ENCODE measurements at regions not wholly inside any gene's neighbourhood (a gene's known extent, or its start where the extent isn't known, plus 50 kb on each side); places are given as distances from the start of the nearest gene placed in this dataset.
"Not testable (repeated sequence)": the region's sequence is repeated elsewhere in the genome, so short reads cannot be mapped to it uniquely, and the experiment has no call there.

DNA sequence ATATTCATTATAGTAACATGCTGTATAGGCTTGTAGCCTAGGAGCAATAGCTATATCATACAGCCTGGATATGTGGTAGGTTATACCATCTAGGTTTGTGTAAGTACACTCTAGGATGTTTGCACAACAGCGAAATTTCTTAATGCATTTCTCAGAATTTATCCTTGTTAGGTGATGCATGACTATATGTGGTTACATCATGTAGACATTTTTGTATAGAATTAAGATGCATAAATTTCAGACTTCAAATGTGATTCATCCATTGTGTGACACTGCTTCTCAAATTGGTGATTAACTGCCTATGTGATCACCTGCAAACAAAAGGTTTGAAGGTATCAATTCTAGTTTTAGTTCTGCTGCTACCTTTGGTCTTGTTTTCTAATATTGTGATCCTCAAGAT is 1787.0 kb upstream of the PIK3C3 start:
- no peak for DNase-seq

DNA sequence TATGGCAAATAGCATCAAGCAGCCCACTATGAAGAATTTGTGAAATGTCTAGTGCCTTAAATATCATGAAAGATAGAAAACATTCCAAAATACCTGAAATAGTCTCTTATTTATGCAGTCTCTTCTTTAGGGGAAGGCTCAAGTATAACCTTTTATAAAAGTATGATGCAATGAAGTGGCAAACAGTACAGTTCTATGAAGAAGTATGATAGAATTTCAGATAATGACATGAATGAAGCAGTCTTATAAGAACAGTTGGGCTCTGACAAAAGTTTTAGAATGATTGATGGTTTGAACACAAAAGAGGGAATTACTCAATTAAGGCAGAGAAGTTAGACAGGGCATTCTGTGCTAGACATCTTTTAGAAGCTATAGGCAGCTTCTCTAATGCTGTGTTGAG is 1791.8 kb upstream of the PIK3C3 start:
- no peak for DNase-seq

DNA sequence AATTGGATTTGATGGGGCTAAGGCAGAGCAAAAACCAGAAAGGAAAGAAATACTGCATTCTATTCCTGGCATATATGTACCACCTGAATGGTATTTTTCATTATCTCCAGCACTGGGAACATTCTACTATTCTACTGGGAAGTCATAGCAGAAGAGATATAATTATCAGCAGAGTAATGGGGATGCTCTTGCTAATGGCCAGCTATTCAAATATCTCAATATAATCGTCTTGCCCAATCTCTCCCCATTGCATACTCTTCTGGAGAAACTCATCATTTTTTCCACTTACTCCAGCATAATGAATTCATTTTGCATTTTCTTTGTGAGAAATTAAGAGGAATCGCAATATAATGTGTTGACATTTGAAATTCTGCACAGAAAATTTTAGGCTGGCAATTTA is 1794.7 kb upstream of the PIK3C3 start:
- no peak for DNase-seq

DNA sequence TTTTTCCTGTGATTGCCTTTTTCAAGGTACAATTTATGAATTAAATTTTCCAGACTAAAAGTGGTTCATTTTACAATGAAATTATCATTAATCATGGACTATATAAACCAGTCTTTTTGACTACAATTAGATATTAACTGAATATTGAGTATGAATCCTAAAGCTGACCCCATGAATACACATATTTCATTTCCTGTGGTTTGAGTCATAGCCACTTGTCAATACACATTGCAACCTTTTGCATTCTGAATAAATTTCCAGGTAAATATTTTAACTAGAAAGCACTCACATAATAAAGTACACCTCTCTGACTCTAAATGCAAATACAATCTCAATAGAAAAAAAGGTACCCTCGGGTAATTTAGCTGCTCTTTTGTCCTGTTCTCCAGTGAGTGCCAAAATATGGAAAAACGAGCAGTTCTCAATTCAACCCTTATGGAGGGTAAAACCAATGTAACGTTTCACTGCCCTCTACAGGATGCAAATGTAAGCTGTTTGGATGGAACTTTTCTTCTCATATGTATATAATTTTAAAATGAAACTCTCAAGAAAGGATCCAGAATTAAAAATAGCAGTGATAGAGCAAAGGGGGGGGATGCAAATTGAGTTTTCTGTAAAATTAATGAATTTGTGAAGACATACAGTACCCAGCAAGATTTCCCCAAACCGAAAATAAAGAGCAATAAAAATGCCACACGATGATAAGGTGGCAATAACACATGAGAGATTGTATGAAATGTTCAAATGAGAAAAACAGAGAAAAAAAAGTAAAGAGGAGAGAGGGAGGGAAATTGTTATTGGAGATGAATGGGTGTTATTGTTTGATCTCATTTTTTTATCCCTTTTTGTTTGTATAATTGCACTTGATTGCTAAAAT is 1795.7 kb upstream of the PIK3C3 start:
- no peak for DNase-seq

DNA sequence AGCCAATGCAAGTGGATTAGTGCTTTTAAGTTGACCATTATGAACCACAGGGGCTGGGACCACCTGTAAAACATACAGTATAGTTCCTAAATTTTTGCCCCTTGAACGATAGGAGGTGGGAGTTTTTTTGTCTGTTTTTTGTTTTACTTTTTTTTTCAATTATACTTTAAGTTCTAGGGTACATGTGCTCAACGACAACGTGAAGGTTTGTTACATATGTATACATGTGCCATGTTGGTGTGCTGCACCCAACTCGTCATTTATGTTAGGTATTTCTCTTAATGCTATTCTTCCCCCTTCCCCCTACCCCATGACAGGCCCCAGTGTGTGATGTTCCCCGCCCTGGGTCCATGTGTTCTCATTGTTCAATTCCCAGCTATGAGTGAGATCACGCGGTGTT is 1797.9 kb upstream of the PIK3C3 start:
- DNase-seq = no peak

DNA sequence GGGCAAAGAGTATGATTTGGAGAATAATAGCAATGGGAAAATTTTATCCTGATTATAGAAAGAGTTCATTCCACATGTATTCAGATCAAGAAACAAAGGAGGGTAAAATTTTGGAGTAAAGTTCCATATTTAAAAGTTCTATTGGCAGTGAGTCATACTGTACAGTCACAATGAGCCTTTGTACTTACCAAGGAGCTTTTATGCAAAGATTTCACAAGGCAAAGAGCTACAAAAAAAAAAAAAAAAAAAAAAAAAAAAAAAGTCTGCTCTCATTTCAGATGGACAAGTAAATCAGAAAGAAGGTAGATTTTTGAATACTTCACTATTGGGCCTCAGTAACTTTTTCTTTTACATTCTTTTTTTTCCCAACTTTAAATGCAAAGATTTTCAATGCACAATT is 1802.2 kb upstream of the PIK3C3 start:
- no peak for DNase-seq

DNA sequence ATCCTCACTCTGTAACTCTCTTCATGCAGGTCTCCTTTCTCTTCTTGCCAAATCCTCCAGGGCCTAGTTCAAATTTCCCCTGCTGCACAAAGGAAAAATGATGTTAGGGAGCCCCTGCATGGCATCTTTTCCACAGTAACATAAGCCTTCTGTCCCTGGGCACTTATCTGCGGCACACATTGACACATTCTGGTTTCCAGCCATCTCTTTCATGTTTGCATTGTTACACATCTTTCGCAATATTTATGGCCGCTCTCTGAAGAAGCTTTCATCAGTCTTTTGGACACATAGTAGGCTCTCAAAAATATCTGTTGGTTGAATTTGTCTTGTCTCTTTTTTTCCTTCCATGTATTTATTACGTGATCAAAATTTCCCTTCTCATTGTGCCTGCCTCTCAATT is 1806.1 kb upstream of the PIK3C3 start:
- no peak for DNase-seq

DNA sequence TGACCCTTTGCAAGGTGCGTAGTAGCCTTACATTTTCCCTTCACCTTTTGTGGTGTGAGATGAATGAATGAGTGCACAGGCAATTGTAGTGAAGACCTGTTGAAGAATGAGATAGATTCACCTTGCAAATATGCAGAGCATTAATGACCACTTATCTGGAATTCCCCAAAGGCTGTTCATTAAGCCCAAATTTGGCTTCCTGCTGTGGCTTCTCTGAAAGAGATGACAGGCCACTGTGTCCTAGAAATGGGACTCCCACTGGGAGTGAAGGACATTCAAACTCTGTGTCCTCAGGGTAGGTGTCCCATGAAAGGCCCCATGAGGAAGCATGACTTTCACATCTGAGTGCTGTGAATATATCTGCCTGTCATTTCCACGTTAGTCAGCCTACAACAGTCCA is 1821.8 kb upstream of the PIK3C3 start:
- no peak for DNase-seq

DNA sequence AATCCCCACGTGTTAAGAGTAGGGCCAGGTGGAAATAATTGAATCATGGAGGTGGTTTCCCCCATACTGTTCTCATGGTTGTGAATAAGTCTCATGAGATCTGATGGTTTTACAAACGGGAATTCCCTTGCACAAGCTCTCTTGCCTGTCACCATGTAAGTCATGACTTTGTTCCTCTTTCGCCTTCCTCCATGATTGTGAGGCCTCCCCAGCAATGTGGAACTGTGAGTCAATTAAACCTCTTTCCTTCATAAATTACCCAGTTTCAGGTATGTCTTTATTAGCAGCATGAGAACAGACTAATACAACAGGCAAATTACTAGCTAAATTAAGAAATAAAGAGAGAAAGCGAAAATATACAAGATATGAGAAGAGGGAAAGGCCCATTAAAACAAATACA is 1822.6 kb upstream of the PIK3C3 start:
- DNase-seq = not testable (repeated sequence)

DNA sequence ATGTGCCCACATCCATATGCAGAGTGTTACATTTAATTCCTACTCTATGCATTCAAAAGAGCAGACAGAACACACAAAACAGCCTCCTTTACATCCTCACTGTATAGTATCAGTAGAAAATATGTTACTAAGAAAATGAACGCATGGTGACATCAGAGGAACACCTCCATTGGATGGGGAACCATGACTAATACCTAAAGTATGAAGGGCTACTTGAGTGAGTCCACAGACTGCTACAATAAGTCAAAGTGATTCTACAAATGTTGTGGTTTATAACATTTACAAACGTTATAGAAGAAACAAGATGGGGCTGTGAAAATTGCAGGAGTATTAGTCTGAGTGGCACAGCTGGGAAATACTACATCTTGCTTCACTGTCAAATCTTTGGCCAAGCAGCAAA is 1830.9 kb upstream of the PIK3C3 start:
- no peak for DNase-seq

DNA sequence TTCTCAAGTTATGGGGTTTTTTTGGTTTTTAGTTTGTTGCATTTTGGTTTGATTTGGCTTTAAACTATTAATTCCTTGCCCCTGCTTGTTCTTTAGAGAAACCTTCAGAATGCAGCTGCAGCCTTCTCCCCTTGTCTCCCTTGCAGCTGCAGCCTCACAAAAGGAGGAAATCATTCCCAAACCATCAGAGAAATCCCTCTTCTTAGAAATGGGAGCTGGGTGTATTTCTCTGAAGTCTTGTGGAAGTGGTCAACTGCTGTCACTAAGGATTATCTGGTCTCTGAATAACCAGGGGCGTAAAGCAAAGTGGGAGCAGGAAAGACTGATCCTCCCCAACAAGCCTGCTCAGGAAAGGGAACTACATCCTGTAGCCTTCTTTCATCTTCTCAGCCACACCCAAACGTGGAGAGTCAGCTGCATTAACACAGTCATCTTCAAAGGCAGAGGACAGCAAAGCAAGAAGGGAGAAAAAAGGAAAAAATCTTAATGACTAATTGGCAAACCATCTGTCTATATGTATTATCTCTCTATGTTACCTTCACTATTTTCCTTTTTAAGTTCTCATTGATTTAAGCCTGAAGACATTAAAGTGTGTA is 1834.1 kb upstream of the PIK3C3 start:
- no peak for DNase-seq

DNA sequence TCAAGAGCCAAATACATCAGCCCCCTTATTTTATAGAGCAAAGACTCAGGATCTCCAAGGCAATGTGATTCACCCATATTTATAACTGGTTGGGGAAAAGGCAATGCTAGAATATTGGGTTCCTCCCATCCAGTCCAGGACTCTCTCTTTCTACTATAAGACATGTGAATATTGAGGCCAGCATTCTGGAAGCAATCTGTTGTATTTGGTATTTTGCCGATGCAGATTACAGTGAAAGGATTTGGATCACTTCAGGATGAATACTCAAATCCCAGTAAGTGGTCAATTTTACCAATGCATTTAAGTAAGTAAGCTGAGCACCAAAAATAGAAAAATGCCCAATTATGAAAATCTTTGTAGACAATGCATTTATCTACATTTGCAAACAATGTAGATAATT is 1834.7 kb upstream of the PIK3C3 start:
- no peak for DNase-seq

DNA sequence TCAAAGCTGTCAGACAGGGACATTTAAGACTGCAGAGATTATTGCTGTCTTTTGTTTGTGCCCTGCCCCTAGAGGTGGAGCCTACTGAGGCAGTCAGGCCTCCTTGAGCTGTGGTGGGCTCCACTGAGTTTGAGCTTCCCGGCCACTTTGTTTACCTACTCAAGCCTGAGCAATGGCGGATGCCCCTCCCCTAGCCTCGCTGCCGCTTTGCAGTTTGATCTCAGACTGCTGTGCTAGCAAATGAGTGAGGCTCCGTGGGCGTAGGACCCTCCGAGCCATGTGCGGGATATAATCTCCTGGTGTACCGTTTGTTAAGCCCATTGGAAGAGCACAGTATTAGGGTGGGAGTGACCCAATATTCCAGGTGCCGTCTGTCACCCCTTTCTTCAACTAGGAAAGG is 1835.5 kb upstream of the PIK3C3 start:
- DNase-seq = not testable (repeated sequence)

DNA sequence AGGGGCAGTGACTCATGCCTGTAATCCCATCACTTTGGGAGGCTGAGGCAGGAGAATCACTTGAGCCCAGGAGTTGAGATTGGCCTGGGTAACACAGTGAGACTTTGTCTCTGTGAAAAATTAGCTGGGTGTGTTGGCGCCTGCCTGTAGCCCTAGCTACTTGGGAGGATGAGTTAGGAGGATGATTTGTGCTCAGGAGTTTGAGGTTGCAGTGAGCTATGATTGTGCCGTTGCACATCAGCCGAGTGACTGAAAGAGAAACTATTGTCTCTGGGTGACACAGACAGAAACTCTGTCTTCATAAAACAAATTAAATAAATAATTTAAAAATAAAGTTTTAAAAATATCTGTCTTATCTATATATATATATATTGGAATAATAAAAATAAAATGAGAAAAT is 1844.6 kb upstream of the PIK3C3 start:
- DNase-seq = no peak

DNA sequence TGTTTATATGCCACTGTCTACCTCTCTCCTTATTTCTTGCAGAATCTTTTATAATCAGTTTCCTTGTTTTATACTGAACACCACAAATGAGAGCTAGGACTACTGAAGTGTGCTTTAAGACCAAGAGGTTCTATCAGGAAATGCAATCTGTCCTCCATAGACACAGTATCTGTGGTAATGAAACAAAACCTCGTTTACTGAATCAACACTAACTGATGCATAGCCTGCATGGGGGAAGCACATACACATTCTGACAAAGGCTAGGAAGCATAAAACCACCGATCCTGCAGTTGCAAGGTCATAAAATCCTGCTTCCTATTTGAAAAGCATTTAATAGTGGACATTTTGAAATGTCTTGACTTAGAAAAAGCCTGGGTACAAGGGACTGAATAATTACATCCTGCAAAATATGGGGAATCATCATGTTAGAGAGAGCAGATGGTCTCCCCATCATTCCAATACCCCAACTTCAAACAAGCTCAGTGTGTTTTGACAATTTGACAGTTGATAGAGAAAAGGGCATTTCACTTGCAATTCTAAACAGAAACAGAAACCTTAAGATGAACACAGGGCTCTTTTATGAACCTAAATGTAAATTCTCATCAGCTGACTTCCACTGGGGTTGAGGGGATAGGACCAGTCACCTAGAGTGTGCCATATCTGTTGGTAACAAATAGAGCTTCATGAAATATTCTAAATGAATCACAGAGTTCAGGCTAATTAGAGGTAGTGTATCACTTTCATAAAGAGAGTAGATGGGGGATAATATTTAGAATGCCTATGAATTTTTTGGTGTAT is 1845.6 kb upstream of the PIK3C3 start:
- no peak for DNase-seq

DNA sequence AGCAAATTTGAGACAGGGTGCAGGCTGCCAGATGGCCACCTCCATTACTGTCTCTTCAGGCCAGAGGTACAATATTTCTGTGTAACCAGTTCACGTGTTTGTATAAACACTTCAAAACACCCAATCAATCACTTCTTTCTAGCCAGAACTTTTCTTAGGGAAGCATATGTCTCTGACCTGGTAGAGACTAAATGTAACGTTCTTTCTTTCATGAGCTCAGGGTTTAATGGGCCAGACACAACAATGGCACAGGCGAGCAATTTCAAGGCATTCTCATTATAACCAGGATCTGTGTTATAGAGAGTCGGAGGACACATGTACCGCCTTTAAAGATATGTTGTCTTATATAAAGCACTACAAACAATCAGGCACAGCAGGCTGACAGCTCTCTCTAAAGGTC is 1846.4 kb upstream of the PIK3C3 start:
- DNase-seq = no peak

DNA sequence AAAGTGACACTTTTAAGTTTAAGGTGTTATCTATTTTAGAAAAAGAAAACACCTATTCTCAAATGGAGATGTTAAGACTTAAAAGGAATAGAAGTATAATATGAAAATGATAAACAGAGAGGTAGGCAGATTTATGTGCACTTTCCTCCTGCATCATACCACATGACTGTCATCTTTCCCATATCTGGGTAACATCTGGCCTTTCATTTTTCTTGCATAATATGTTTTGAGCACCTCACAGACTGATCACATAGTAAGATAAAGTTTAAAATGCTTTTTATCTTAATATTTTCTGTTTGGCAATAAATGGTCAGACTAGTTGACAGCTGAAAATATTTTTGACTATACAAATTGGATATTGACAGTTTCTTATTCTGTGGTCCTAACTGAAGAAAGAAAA is 1852.1 kb upstream of the PIK3C3 start:
- no peak for DNase-seq

DNA sequence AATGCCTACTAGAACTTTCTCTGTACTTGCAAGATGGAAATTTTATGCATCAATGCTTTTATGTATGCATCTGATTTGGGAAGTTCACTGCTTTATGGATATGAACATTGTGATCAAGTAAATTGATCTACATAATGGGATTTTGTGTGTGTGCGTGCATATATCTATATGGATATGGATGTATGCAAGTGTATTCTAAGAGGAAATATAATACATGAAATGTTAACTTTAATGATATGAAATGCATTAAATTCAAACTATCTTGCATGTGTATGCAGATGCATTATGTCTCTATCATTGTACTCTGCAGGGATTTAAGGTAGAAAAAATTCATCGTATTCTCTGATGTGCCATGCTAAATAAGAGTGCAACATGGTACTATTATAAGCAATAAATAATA is 1855.4 kb upstream of the PIK3C3 start:
- no peak for DNase-seq

DNA sequence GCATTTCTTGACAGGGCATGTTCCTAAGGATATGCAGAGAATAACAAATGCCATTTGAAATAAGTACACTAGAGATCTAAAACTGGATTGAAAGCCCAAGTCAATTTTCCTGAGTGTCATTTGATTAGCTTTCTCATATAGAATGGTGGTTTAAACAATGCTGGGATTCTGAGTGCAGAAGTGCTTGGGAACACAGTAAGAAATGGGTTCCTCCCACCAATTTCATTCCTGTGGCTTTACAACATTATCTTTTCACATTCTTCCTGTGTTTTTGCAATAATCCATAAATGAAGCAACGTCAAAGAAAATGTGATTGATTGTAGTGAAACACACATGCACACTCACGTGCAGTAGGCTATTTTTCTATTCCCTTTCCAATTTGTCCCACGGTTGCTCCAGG is 1858.4 kb upstream of the PIK3C3 start:
- no peak for DNase-seq

DNA sequence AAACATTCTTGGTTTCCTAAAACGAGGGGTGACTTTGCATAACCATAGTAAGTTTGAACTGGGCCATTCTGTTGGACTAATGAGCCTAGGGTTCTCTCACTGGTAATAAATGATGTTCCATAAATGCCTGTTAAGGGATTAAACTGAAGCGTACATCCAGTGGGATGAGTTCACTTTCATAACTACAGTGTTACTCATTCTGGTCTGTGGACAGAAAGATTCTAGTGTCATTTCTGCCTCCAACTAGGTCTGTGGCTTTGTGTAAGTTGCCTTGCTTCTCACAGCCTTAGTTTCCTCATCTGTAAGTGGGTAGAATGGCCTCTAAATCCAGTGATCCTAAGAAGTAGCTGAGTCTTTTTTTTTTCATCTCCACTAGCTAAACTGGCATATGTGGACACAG is 1860.6 kb upstream of the PIK3C3 start:
- DNase-seq = no peak

DNA sequence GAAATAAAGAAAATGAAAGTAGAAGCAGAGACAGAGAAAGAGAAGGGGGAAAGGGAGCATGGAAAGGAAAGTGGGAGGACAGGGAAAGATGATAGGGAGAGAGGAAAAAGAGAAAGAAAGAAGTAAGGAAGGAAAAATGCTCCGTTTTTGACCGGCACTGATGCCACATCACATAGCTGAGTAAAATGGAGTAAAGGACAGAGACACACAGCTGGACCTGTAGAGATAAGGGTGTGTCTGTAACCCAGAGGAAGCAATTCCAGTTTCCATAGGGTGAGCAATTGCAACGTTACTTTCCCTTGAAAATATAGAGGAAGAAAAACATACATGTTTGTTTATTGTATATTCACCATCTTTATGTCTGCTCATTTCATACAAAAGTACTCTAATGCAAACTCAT is 1866.9 kb upstream of the PIK3C3 start:
- DNase-seq = no peak

DNA sequence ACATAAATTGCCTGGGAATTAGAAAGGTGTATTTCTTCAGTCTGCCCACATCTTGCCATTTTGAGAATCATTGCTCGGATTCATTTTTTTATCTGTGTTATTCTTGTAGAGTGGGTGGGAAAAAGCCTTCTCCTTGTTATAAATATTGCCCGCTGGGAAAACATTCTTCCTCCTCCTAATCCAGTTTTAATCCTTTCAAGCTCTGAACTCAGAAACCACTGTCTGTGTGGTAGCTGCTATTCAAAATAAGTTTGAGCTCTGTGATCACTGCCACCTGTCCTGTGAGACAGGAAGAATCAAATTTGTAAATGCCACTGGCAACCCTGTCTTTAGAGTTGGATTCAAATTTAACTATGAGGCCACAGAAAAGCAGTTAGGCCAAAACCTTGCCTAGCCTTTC is 1875.2 kb upstream of the PIK3C3 start:
- no peak for DNase-seq

DNA sequence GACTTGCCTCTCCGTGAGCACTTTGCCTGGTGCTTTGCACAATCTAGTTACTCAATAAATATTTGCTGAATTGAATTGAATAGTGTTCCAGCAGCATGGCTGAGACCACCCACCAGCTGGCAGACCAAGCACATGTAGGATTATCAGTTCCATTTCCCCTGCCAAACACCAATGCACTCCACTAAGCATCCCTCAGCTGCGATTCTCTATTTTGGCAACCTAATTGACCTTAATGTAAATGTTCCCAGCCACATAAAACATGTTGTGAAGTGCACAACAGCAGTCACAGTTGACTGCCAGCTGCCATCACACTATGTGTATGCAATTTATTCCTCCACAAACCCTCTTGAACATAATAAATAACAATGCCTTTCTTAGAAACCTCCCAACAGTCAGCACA is 1879.4 kb upstream of the PIK3C3 start:
- no peak for DNase-seq

DNA sequence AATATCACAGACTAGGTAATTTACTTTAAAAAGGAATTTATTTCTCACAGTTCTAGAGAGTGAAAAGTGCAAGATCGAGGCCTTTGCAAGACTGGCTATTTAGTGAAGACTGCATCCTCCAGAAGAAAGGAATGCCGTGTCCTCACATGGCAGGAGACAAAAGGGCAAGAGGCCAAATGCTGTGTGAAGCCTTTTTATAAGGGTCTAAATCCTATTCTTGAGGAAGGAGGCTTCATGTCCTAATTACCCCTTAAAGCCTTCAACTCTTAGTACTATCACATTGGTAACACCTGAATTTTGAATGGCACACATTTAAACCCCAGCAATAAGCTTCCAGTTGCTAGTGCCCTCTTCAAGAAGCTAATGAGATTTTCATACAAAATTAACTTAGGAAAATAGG is 1882.3 kb upstream of the PIK3C3 start:
- DNase-seq = no peak

Data from T1000 (cell line).